NB4 (cell line): ENCODE measurements at regions not wholly inside any gene's neighbourhood (a gene's known extent, or its start where the extent isn't known, plus 50 kb on each side); places are given as distances from the start of the nearest gene placed in this dataset.

ENCODE experiments used
- DNase-seq: peaks from one replicate; pipeline ENCODE4 v3.0.0; 2010; ENCODE audit warnings: low read depth
- H3K4me3 ChIP-seq: one replicate; pipeline ENCODE4 v1.5.1; 2011; ENCODE audit warnings: mild to moderate bottlenecking, low read depth, low read length, moderate library complexity
- CTCF ChIP-seq: IDR thresholded peaks from one replicate; pipeline ENCODE4 v1.5.1; 2012; ENCODE audit warnings: low read depth, low read length
- MAX ChIP-seq: IDR thresholded peaks from 2 replicates; pipeline ENCODE4 v1.6.1; 2011; ENCODE audit warnings: low read depth, low read length
- MYC ChIP-seq: IDR thresholded peaks from 2 replicates; pipeline ENCODE4 v1.6.1; 2011; ENCODE audit warnings: low read depth, low read length
- POLR2A ChIP-seq: IDR thresholded peaks from 2 replicates; pipeline ENCODE4 v1.6.1; 2011; ENCODE audit warnings: mild to moderate bottlenecking; ENCODE audit not compliant: insufficient read length; ENCODE audit errors: extremely low read depth

GRCh38 chr11:25863986-25864385 is 467.9 kb upstream of the ANO3 start:
- TF ChIP-seq MYC = no peak
- no peak for TF ChIP-seq POLR2A
- TF ChIP-seq MAX = no peak
- TF ChIP-seq CTCF = no peak
- H3K4me3 ChIP-seq = no peak overlapping the region
- no peak for DNase-seq

DNA sequence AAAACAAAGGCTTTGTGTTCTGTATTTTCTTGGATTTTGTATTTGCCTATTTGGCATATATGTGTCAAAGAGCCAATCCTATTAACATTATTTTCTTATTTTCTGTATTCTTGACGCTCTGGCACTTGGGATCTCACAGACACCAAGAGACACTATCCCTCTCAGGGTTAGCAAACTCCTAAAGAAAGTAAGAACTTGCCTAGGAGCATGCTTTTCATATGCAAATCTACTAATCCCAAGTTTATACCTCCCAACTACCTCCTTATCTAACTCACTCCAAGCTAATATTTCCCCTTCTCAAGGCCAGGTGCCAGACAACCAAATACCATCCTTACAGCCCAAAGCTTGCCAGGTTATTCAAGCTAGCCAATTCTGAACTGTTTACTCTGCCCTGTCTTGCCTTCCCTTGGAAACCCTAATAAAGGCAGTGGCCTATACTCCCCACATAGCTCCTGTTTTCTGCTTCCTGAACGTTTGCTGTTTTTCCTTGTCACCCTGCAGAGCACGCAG is 455.4 kb upstream of the ANO3 start:
- no peak for TF ChIP-seq MYC
- no peak for TF ChIP-seq CTCF
- TF ChIP-seq MAX = no peak
- TF ChIP-seq POLR2A = no peak
- no peak overlapping the region for H3K4me3 ChIP-seq
- DNase-seq = no peak

DNA sequence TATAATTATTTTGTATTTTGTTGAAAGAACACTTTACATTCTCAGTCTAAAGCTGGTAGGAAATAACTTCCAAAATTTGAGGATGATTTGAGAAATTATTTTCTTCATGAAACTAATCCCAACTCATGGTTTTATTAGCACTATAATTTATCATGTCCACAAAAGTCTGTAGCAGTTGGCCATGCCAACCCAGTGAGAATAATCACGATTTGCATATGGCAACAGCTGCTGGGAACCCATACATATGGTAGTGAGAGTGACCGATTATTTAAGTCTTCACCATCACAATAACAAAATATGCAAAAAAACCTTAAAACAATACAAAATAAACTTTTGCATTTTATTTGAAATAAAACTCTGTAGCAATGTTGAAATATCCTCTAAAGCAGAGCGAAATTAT is 445.9 kb upstream of the ANO3 start:
- TF ChIP-seq POLR2A (no peak), CTCF (no peak), MAX (no peak), MYC (no peak)
- no peak for DNase-seq
- no peak overlapping the region for H3K4me3 ChIP-seq

DNA sequence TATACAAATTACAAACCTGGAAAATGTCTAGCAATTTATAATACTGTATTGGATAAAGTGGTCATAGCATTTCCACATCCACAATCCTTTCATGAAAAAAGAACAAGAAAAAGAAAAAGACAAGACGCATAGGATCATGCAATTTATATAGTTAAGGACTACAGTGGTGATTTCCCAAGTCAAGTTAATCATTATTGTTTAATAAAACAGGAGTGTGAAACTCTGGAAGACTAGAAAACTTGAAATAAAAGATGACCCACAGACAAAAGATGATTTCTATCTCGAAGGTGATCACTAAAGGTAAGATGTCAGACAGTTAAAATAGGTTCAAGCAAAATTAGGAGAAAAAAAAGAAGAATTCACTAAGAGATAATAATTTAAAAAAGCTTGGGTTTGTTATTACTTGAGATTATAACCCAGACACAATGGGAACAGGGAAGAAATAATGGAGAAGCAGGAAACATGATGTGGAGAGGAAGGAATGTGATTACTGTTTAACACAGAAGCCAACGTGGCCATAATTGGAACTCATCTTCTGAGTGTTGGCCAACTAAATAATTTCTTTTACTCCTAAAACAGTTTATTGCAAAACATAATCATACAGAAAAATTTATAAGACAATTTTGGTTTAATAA is 441.2 kb upstream of the ANO3 start:
- H3K4me3 ChIP-seq = no peak overlapping the region
- no peak for TF ChIP-seq MYC
- TF ChIP-seq MAX = no peak
- TF ChIP-seq CTCF = no peak
- no peak for TF ChIP-seq POLR2A
- no peak for DNase-seq

GRCh38 chr11:25891960-25892359 is 440.0 kb upstream of the ANO3 start:
- TF ChIP-seq MYC (no peak), MAX (no peak), CTCF (no peak), POLR2A (no peak)
- H3K4me3 ChIP-seq = no peak overlapping the region

DNA sequence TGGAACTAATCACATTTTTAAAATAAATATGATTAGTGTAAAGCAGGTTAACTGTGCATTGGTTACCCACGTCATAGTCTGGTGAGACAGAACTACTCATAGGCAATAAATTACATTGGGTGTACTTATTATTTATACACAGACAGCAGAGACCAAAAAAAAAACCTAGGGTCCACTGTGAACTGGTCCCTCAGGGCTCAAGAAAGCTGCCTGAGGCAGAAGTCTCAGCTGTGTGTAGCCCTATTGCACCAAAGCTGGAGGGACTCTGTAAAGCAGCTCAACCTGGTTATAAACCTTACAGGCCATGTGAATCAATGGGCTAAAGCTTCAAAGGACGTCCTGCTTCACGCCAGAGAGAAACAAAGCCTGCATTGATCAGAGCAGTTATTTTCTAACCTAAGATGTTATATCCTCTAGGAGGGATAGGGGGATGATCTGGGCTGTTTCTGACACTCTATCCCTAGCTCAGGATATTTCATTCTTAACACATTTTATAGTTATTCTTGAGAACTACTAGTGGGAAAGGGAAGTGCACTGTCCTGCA is 432.2 kb upstream of the ANO3 start:
- TF ChIP-seq MYC (no peak), MAX (no peak), POLR2A (no peak), CTCF (no peak)
- no peak overlapping the region for H3K4me3 ChIP-seq

More at GRCh38 chr11:25891960-25892359, 440.0 kb upstream of the ANO3 start:
- DNase-seq = no peak

More for the DNA sequence above, 432.2 kb upstream of the ANO3 start:
- DNase-seq = no peak
